Heart right ventricle (tissue), 16 donors: ENCODE measurements at regions not wholly inside any gene's neighbourhood (a gene's known extent, or its start where the extent isn't known, plus 50 kb on each side); places are given as distances from the start of the nearest gene placed in this dataset.

Experiments used
- ATAC-seq, 8 donors: fragments of 200-7000 bp; cut with Tn5 transposase; one replicate each; pipeline ENCODE4 v1.9.1; 2020; ENCODE audit warnings: mild to moderate bottlenecking in 8 of 8, moderate library complexity in 8 of 8, moderate number of reproducible peaks in 1 of 8
- DNase-seq, 2 donors: peaks; one replicate each; pipeline ENCODE4 v3.0.0-alpha.2; 2020
- H3K27ac ChIP-seq, 10 donors: fragments of 200-600 bp; sonication (generic) in 2 of 10; one replicate each; pipeline versions ENCODE4 v1.5.0 to v1.8.0; 2020 to 2022; ENCODE audit warnings: mild to moderate bottlenecking in 3 of 10
- H3K27me3 ChIP-seq, 7 donors: fragments of 200-600 bp; one replicate each; pipeline ENCODE4 v1.8.0; 2021 to 2022; ENCODE audit warnings: mild to moderate bottlenecking in 2 of 7
- H3K36me3 ChIP-seq, 9 donors: fragments of 200-600 bp; sonication (generic) in 1 of 9; one replicate each; pipeline versions ENCODE4 v1.5.0 to v1.8.0; 2020 to 2022; ENCODE audit warnings: mild to moderate bottlenecking in 2 of 9
- H3K4me1 ChIP-seq, 9 donors: fragments of 200-600 bp; sonication (generic) in 1 of 9; one replicate each; pipeline versions ENCODE4 v1.5.0 to v1.8.0; 2020 to 2022; ENCODE audit warnings: mild to moderate bottlenecking in 4 of 9
- H3K4me3 ChIP-seq, 10 donors: fragments of 200-600 bp; sonication (generic) in 2 of 10; one replicate each; pipeline versions ENCODE4 v1.5.0 to v1.8.0; 2020 to 2022; ENCODE audit warnings: mild to moderate bottlenecking in 7 of 10, moderate library complexity in 2 of 10
- H3K9me3 ChIP-seq, 11 donors: fragments of 200-600 bp in 10 of 11; sonication (generic) in 2 of 11; one replicate each; pipeline versions ENCODE4 v1.5.0 to v1.8.0; 2013 to 2022; ENCODE audit warnings: mild to moderate bottlenecking in 2 of 11, control low read depth in 1 of 11, moderate library complexity in 1 of 11
- CTCF ChIP-seq, 9 donors: fragments of 200-600 bp; sonication (generic) in 2 of 9; IDR thresholded peaks; one replicate each; pipeline versions ENCODE4 v1.5.0 to v1.8.0; 2021 to 2022; ENCODE audit warnings: antibody characterized with exemption in 9 of 9, mild to moderate bottlenecking in 5 of 9, moderate library complexity in 1 of 9
- WGBS, 2 donors: extraction: QIAGEN DNeasy Blood & Tissue Kit; methylation state at CpG; one replicate each; pipeline ENCODE4 v1.1.7; 2013; ENCODE audit warnings: inconsistent platforms in 1 of 2; 5-methylcytosine and 5-hydroxymethylcytosine counted together
- intact Hi-C, 10 donors: fragments of 100-400 bp; cut with DNase I; formaldehyde crosslinking; loops; one replicate each; pipeline versions ENCODE4 v1.11.1 to v1.14.2; 2022
- donor health status: Arrhythmogenic right ventricular cardiomyopathy.
- donor health status: ischemic (EF 13 %, LVEDD 7.1; RV severe dilation, severe dysfunction).
- donor health status: healthy with polysubstance abuse.
- donor health status: DM: no; HTN: yes; CAD: no.
- donor health status: DM: no; HTN: no; CAD: no.
- donor health status: ischemic (EF 25% LVEDD 6.9; RV normal size, moderate dysfunction).
- donor health status: ischemic (EF 25% LVEDD 5.7; RV mildly dilated, moderate dysfunction).
- donor health status: healthy.
- donor health status: DM: yes; HTN: yes; CAD: no.
- donor health status: Ischemic cardiomyopathy.
- donor health status: ischemic (EF 35%, LVEDD 5.7; RV mildly dilated, moderate dysfunction).
- donor health status: nonischemic (EF 11% LVEDD 7.7; RV severe dilation, severe dysfunction).
- donor health status: DM: yes; HTN: yes; CAD: no.
- donor health status: PGD.
- donor health status: ischemic (EF 29% LVEDD 5.4; RV normal size, mild dysfunction).
- donor health status: nonischemic (EF 23%, LVEDD 6.1; RV moderate dilation, normal function).

GRCh38 chr18:76588601-76589226 lies 93.7 kb upstream of the ZNF516 start:
- Histone ChIP-seq H3K4me3 (peak overlapping the region in 8 of 10 donors; percentile 14 to 44 (median 38)), H3K27me3 (peaks cover 0 to 55% (median 32%) of the 10 kb centered on the region in 7 donors), H3K27ac (peak overlapping the region in 1 of 10 donors; percentile 23), H3K9me3 (no peaks in the 10 kb centered on the region), H3K4me1 (peaks cover 0 to 18% (median 4%) of the 10 kb centered on the region in 9 donors), H3K36me3 (no peaks in the 10 kb centered on the region)
- ATAC-seq (peak in 2 of 8 donors; percentile 40 to 47), DNase-seq (no peak)
- WGBS, 2 donors, result 15 to 21% methylated on average over 21 of the region's 21 CpGs
- no peak for TF ChIP-seq CTCF (IDR thresholded peaks at IDR 0.05)
- intact Hi-C loops, result no loop called here

DNA sequence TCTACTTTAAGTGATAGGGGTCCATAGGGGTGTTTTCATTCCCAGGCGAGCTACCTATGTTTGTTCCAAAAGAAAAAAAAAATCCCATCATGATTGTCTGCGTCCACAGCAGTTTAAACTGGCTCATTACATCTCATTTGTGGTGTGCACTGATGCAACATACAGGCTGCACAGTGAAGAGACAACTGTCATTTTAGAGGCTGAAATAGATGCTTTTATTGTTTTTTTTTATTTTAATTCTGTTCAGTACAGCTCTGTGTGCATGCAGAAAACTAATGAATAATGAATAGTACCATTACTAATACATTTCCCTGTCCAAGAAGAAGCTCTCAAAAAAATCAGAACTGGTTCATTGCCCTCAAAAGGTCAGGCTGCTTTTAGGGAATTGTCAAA lies 92.8 kb upstream of the ZNF516 start:
- 74 to 97% methylated on average over 2 of the region's 2 CpGs for WGBS, 2 donors
- peaks cover 0 to 51% (median 23%) of the 10 kb centered on the region in 7 donors for H3K27me3 ChIP-seq

DNA sequence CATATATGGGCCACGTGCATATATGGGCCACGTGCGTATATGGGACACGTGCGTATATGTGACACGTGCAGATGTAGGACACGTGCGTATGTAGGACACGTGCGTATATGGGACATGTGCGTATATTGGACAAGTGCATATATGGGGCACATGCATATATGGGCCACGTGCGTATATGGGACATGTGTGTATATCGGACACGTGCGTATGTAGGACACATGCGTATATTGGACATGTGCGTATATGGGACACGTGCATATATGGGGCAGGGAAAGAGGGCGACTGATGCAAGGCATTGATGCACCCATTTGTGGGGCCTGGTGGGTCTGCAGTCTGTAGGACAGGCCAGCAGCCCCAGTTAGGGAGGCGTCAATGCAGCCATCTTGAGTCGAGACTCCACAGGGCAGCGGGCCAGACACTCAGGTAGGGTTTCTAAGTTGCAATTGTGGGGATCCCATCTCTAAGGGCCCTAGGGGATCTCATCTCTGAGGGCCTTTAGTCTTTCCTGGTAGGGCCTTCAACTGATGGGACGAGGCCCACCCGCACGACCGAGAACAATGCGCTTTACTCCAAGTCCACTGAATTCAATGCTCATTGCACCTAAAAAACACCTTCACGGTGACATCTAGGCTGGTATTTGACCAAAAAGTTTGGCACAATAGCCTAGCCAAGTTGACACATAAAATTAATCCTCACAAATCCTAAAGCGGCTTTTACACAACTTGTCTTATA lies 92.3 kb upstream of the ZNF516 start:
- 97 to 98% methylated on average over 30 of the region's 30 CpGs for WGBS, 2 donors
- intact Hi-C loops, result no loop called here
- DNase-seq (no peak), ATAC-seq (no peak)
- no peak for TF ChIP-seq CTCF (IDR thresholded peaks at IDR 0.05)
- Histone ChIP-seq H3K27me3 (peaks cover 0 to 46% (median 18%) of the 10 kb centered on the region in 7 donors), H3K36me3 (no peaks in the 10 kb centered on the region), H3K9me3 (no peaks in the 10 kb centered on the region), H3K4me1 (peaks cover 0 to 17% (median 4%) of the 10 kb centered on the region in 9 donors), H3K4me3 (no peak overlapping the region), H3K27ac (no peak overlapping the region)

More for the DNA sequence above, 92.8 kb upstream of the ZNF516 start:
- intact Hi-C loops, result no loop called here
- Histone ChIP-seq H3K4me1 (peaks cover 0 to 17% (median 4%) of the 10 kb centered on the region in 9 donors), H3K27ac (no peak overlapping the region), H3K36me3 (no peaks in the 10 kb centered on the region), H3K4me3 (no peak overlapping the region), H3K9me3 (no peaks in the 10 kb centered on the region)
- no peak for TF ChIP-seq CTCF (IDR thresholded peaks at IDR 0.05)
- ATAC-seq, result no peak
- DNase-seq, result no peak

DNA sequence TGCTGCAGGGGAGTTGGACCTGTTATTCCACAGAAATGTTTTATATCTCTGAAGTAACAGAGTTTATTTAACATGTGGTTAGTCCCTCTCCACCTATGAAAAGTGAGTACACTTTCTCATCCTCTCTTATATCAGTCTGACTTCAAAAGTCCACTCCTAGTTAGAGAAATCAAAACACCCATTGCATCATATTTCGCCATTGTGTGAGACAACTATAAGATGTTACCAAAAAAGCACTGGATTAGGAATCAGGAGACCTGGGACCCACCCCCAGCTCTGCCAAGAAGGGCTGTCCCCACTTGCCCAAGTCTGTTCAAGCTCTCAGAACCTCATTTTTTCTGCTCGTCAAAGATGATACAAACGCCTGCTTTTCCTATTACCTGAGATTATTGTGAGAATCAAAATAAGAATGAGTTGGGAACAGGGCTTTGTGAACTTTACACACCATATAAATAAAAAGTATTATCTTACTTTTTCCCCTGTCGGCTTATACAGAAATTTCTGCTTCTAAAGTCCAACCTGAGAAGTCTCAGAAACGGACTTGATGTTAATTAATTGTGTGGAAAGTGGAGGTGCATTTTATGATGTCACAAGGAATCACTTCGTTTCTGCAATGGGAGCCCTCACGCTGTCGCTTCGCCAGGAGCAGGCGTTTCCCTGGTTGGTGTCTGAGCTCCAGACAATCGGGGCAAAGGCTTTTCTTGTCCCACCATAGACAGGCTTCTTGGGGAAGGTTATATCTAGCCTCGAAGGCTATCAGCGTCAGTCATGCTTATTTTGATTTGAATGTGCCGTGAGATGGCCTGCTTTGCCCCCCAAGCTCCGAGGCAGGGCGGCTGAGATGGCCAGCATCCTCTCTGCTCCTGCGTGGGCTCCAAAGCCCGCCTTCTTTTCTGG lies 89.6 kb upstream of the ZNF516 start:
- ATAC-seq, result no peak
- intact Hi-C loops, result no loop called here
- H3K4me1 ChIP-seq, result peaks cover 0 to 14% (median 4%) of the 10 kb centered on the region in 9 donors

More for the DNA sequence above, 89.6 kb upstream of the ZNF516 start:
- peaks cover 0 to 33% (median 15%) of the 10 kb centered on the region in 7 donors for H3K27me3 ChIP-seq
- H3K27ac ChIP-seq, result no peak overlapping the region
- DNase-seq, result no peak
- TF ChIP-seq CTCF (IDR thresholded peaks at IDR 0.05), result no peak
- H3K36me3 ChIP-seq, result no peaks in the 10 kb centered on the region
- H3K4me3 ChIP-seq, result no peak overlapping the region
- H3K9me3 ChIP-seq, result no peaks in the 10 kb centered on the region
- WGBS, 2 donors, result 68 to 74% methylated on average over 18 of the region's 18 CpGs
